HFFc6 (cell line): ENCODE measurements at regions not wholly inside any gene's neighbourhood (a gene's known extent, or its start where the extent isn't known, plus 50 kb on each side); places are given as distances from the start of the nearest gene placed in this dataset.

Source experiments
- DNase-seq: peaks from one replicate; pipeline ENCODE4 v3.0.0-alpha.2; 2018
- H3K27ac Mint-ChIP-seq: 2 replicates; pipeline ENCODE4 v1.8.0; 2020; ENCODE audit warnings: mild to moderate bottlenecking, mixed read lengths
- H3K27me3 Mint-ChIP-seq: 2 replicates; pipeline ENCODE4 v1.8.0; 2021; ENCODE audit warnings: mild to moderate bottlenecking, moderate library complexity, mixed read lengths; ENCODE audit not compliant: insufficient read depth
- H3K36me3 Mint-ChIP-seq: 2 replicates; pipeline ENCODE4 v1.8.0; 2021; ENCODE audit warnings: low read depth, mixed read lengths
- H3K4me1 Mint-ChIP-seq: 2 replicates; pipeline ENCODE4 v1.8.0; 2020; ENCODE audit warnings: low read depth, mixed read lengths
- H3K4me3 Mint-ChIP-seq: 2 replicates; pipeline ENCODE4 v1.8.0; 2020; ENCODE audit warnings: mild to moderate bottlenecking, moderate library complexity, mixed read lengths
- H3K9me3 Mint-ChIP-seq: 2 replicates; pipeline ENCODE4 v1.8.0; 2020; ENCODE audit warnings: mild to moderate bottlenecking, mixed read lengths
- CTCF ChIP-seq: fragments of 200-600 bp; sonication (generic); IDR thresholded peaks from 2 replicates; pipeline ENCODE4 v1.5.0; 2021; ENCODE audit warnings: antibody characterized with exemption, mild to moderate bottlenecking

DNA sequence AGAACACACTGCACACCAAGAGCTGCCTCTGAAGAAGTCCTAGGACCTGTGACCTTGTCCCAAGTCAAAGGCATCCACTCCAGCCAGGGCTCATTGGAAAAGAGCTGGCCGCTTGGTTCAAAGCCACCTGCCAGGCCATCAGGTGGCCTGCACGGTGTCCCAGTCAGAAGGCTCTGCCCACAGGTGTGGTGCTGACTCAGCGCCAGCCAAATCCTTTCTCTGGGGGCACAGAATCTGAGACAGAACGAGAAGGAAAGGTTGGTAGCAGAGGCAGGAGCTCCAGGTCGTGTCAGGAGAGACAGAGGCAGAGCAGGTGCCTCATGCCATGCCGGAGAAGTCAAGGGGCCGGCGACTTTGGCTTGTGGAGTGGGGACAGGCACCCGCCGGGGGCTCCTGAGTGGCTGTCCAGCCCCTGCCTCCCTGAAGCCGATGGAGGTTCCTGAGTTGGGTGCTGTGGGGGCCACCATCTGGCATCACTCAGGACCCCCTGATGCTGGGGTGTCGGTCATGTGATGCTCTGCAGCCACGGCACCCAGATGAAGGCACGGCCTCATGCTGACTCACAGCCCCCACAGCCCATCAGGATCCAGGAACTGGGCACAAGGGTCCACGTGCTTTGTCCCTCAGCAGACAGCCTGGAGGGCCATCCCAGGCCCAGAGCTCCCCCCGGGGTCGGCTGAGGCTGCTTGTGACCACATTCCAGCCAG is 128.1 kb upstream of the FOXF1 start:
- no peak for DNase-seq
- no peak overlapping the region for H3K4me3 Mint-ChIP-seq
- no peak overlapping the region for H3K27ac Mint-ChIP-seq
- H3K27me3 Mint-ChIP-seq, result no peaks in the 10 kb centered on the region; the same call in 1 of the 2 replicates
- TF ChIP-seq CTCF, result no peak
- no peaks in the 10 kb centered on the region for H3K9me3 Mint-ChIP-seq
- H3K36me3 Mint-ChIP-seq, result no peaks in the 10 kb centered on the region
- peaks cover 74% of the 10 kb centered on the region for H3K4me1 Mint-ChIP-seq

GRCh38 chr16:86382774-86383407 is 127.4 kb upstream of the FOXF1 start:
- no peak for TF ChIP-seq CTCF
- Mint-ChIP-seq H3K27ac (peak overlapping the region; percentile 66; the same call in 1 of the 2 replicates), H3K36me3 (peaks cover 4% of the 10 kb centered on the region), H3K27me3 (no peaks in the 10 kb centered on the region; the same call in 1 of the 2 replicates), H3K9me3 (peaks cover 6% of the 10 kb centered on the region), H3K4me3 (no peak overlapping the region), H3K4me1 (peaks cover 81% of the 10 kb centered on the region)
- DNase-seq, result no peak

DNA sequence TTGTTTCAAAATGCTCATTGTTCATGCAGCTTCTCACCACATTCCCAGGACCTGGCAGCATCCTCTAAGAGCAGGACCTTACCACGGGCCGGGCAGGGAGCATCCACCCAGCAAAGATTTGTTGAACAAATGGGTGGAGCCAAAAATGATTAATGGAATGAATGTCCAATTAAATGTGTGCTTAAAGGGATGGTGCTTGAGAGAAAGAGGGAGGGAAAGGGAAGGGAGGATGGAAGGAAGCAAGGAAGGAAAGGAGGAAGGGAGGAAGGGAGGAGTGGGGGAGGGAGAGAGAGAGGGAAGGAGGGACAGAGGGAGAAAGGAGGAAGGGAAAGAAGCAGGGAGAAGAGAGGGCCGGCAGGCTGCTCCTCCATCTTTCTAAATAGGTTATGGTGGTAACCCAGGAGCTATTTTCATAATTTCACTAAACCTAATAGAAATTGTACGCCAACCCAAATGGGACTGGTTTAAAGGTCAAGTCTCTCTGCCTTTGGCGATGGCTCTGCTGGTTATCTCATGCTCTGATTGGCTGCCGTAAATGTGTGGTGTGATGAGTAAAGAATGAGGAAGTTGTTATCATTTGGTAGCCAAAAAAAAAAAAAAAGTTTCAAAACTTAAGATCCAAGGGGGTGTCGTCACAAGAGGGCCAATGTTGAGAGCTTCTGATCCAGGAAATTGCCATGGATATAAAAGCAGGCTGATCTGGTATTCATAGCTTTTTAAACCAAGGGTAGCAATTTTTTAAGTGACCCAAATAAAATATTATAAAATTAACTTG is 126.7 kb upstream of the FOXF1 start:
- H3K36me3 Mint-ChIP-seq, result peaks cover 12% of the 10 kb centered on the region
- DNase-seq, result peak; percentile 82
- H3K9me3 Mint-ChIP-seq, result peaks cover 13% of the 10 kb centered on the region
- peaks cover 89% of the 10 kb centered on the region for H3K4me1 Mint-ChIP-seq
- no peaks in the 10 kb centered on the region; the same call in 1 of the 2 replicates for H3K27me3 Mint-ChIP-seq
- TF ChIP-seq CTCF, result no peak
- peak overlapping the region; percentile 66 for H3K27ac Mint-ChIP-seq
- H3K4me3 Mint-ChIP-seq, result peak overlapping the region; percentile 9

DNA sequence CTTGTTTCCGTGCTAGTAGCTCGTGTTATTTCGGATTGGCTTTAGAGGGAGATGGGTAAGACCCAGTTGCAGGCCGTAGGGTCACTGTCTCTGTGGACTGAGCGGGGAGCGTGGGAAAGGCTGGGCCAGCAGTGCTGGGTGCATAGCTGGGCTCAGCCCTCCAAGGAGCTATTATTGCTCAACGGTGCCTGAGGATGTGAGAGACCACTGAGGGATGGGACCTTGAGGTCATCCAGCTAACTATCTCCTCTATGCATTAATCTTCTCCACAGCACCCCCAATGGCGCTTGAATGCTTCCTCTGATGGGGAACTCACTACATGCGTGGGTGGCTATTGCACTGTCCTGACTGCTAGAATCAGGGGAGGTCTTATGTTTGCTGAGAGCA is 126.1 kb upstream of the FOXF1 start:
- Mint-ChIP-seq H3K36me3 (peaks cover 15% of the 10 kb centered on the region), H3K4me1 (peaks cover 92% of the 10 kb centered on the region), H3K9me3 (peaks cover 17% of the 10 kb centered on the region), H3K27ac (peak overlapping the region; percentile 66), H3K27me3 (no peaks in the 10 kb centered on the region; the same call in 1 of the 2 replicates), H3K4me3 (peak overlapping the region; percentile 9)
- no peak for DNase-seq
- TF ChIP-seq CTCF, result no peak

DNA sequence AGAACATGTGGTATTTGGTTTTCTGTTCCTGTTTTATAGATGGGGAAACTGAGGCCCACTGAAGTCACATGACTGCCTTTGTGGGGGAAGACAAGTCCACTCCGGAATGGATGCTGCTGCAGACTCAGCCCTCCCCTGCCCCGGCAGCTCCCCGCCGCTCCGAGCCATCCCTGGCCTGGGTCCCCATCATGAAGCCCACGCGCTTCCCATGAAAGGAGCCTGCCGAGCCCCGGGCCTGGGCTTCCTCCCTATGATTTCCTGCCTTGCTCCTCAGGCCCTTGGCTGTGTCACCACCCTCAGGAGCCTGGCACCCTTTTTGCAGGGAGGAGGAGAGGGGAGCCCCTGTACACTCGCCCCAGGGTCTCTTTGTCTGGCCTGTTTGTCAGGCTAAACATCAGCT is 125.3 kb upstream of the FOXF1 start:
- TF ChIP-seq CTCF, result no peak
- Mint-ChIP-seq H3K27me3 (no peaks in the 10 kb centered on the region; the same call in 1 of the 2 replicates), H3K27ac (peak overlapping the region; percentile 66), H3K4me1 (peaks cover 90% of the 10 kb centered on the region), H3K4me3 (no peak overlapping the region), H3K9me3 (peaks cover 17% of the 10 kb centered on the region), H3K36me3 (peaks cover 19% of the 10 kb centered on the region)
- no peak for DNase-seq
